ENCODE measurements at regions not wholly inside any gene's neighbourhood (a gene's known extent, or its start where the extent isn't known, plus 50 kb on each side); places are given as distances from the start of the nearest gene placed in this dataset.

- DNase-seq (ENCODE audit: low read depth, low spot score), result no peak
Observed at GRCh38 chr19:32200312-32201038, 144.9 kb upstream of the ZNF507 start.

GRCh38 chr19:32201211-32201610, 144.2 kb upstream of the ZNF507 start:
- DNase-seq (ENCODE audit: low read depth, low spot score), result no peak

GRCh38 chr19:32201636-32202051, 143.8 kb upstream of the ZNF507 start:
- DNase-seq (ENCODE audit: low read depth, low spot score), result no peak

GRCh38 chr19:32202244-32202643, 143.2 kb upstream of the ZNF507 start:
- no peak for DNase-seq (ENCODE audit: low read depth, low spot score)

- no peak for DNase-seq (ENCODE audit: low read depth, low spot score)
Observed at GRCh38 chr19:32203161-32203560, 142.2 kb upstream of the ZNF507 start.

- DNase-seq (ENCODE audit: low read depth, low spot score), result no peak
Observed at GRCh38 chr19:32206065-32206464, 139.3 kb upstream of the ZNF507 start.

GRCh38 chr19:32208060-32208459, 137.3 kb upstream of the ZNF507 start:
- no peak for DNase-seq (ENCODE audit: low read depth, low spot score)

GRCh38 chr19:32219392-32219791, 126.0 kb upstream of the ZNF507 start:
- no peak for DNase-seq (ENCODE audit: low read depth, low spot score)

- DNase-seq (ENCODE audit: low read depth, low spot score), result no peak
Observed at GRCh38 chr19:32219881-32220472, 125.4 kb upstream of the ZNF507 start.

- DNase-seq (ENCODE audit: low read depth, low spot score), result no peak
Observed at GRCh38 chr19:32220951-32221350, 124.5 kb upstream of the ZNF507 start.

- DNase-seq (ENCODE audit: low read depth, low spot score), result no peak
Observed at GRCh38 chr19:32222556-32222955, 122.9 kb upstream of the ZNF507 start.

GRCh38 chr19:32223106-32223505, 122.3 kb upstream of the ZNF507 start:
- DNase-seq (ENCODE audit: low read depth, low spot score), result no peak

- DNase-seq (ENCODE audit: low read depth, low spot score), result no peak
Observed at GRCh38 chr19:32223595-32224370, 121.6 kb upstream of the ZNF507 start.

GRCh38 chr19:32224371-32225244, 120.8 kb upstream of the ZNF507 start:
- no peak for DNase-seq (ENCODE audit: low read depth, low spot score)

- no peak for DNase-seq (ENCODE audit: low read depth, low spot score)
Observed at GRCh38 chr19:32227561-32228165, 117.7 kb upstream of the ZNF507 start.

GRCh38 chr19:32230441-32230840, 115.0 kb upstream of the ZNF507 start:
- no peak for DNase-seq (ENCODE audit: low read depth, low spot score)

GRCh38 chr19:32231020-32231419, 114.4 kb upstream of the ZNF507 start:
- DNase-seq (ENCODE audit: low read depth, low spot score), result no peak

GRCh38 chr19:32231691-32232090, 113.7 kb upstream of the ZNF507 start:
- no peak for DNase-seq (ENCODE audit: low read depth, low spot score)

GRCh38 chr19:32232449-32232848, 113.0 kb upstream of the ZNF507 start:
- DNase-seq (ENCODE audit: low read depth, low spot score), result no peak

GRCh38 chr19:32233091-32233490, 112.3 kb upstream of the ZNF507 start:
- DNase-seq (ENCODE audit: low read depth, low spot score), result no peak

- DNase-seq (ENCODE audit: low read depth, low spot score), result no peak
Observed at GRCh38 chr19:32233885-32234284, 111.5 kb upstream of the ZNF507 start.
